ENCODE measurements at regions not wholly inside any gene's neighbourhood (a gene's known extent, or its start where the extent isn't known, plus 50 kb on each side); places are given as distances from the start of the nearest gene placed in this dataset.

GRCh38 chr12:28104316-28104715 is 85.9 kb upstream of the CCDC91 start:
- Histone ChIP-seq H3K36me3 (ENCODE audit: control insufficient read depth in 3 of 3, insufficient read depth in 3 of 3, low read length in 3 of 3) (no peaks in the 10 kb centered on the region), H3K4me1 (ENCODE audit: control insufficient read depth in 3 of 3, insufficient read depth in 3 of 3, low read length in 3 of 3) (no peaks in the 10 kb centered on the region), H3K9ac (ENCODE audit: low read depth in 1 of 3, low read length in 3 of 3) (no peak overlapping the region)

GRCh38 chr12:28104903-28105864 is 85.1 kb upstream of the CCDC91 start:
- no peak overlapping the region for H3K9ac ChIP-seq (ENCODE audit: low read depth in 1 of 3, low read length in 3 of 3)

More at GRCh38 chr12:28104316-28104715, 85.9 kb upstream of the CCDC91 start:
- H3K4me3 ChIP-seq (ENCODE audit: low read length in 3 of 3) = no peak overlapping the region
- no peaks in the 10 kb centered on the region for H3K27me3 ChIP-seq (ENCODE audit: control insufficient read depth in 3 of 3, insufficient read depth in 3 of 3, low read length in 3 of 3)
- H3K9me3 ChIP-seq (ENCODE audit: control insufficient read depth in 3 of 3, low read length in 3 of 3) = no peaks in the 10 kb centered on the region
- H3K27ac ChIP-seq (ENCODE audit: low read depth, low read length) = no peak overlapping the region

GRCh38 chr12:28107679-28108078 is 82.6 kb upstream of the CCDC91 start:
- H3K27ac ChIP-seq (ENCODE audit: low read depth, low read length) = no peak overlapping the region
- no peaks in the 10 kb centered on the region for H3K36me3 ChIP-seq (ENCODE audit: control insufficient read depth in 3 of 3, insufficient read depth in 3 of 3, low read length in 3 of 3)
- H3K4me1 ChIP-seq (ENCODE audit: control insufficient read depth in 3 of 3, insufficient read depth in 3 of 3, low read length in 3 of 3) = no peaks in the 10 kb centered on the region
- no peak overlapping the region for H3K4me3 ChIP-seq (ENCODE audit: low read length in 3 of 3)
- H3K27me3 ChIP-seq (ENCODE audit: control insufficient read depth in 3 of 3, insufficient read depth in 3 of 3, low read length in 3 of 3) = no peaks in the 10 kb centered on the region
- H3K9me3 ChIP-seq (ENCODE audit: control insufficient read depth in 3 of 3, low read length in 3 of 3) = no peaks in the 10 kb centered on the region
- no peak overlapping the region for H3K9ac ChIP-seq (ENCODE audit: low read depth in 1 of 3, low read length in 3 of 3)

More at GRCh38 chr12:28104903-28105864, 85.1 kb upstream of the CCDC91 start:
- H3K36me3 ChIP-seq (ENCODE audit: control insufficient read depth in 3 of 3, insufficient read depth in 3 of 3, low read length in 3 of 3) = no peaks in the 10 kb centered on the region
- H3K4me3 ChIP-seq (ENCODE audit: low read length in 3 of 3) = no peak overlapping the region
- H3K4me1 ChIP-seq (ENCODE audit: control insufficient read depth in 3 of 3, insufficient read depth in 3 of 3, low read length in 3 of 3) = no peaks in the 10 kb centered on the region
- H3K27me3 ChIP-seq (ENCODE audit: control insufficient read depth in 3 of 3, insufficient read depth in 3 of 3, low read length in 3 of 3) = no peaks in the 10 kb centered on the region
- no peaks in the 10 kb centered on the region for H3K9me3 ChIP-seq (ENCODE audit: control insufficient read depth in 3 of 3, low read length in 3 of 3)
- no peak overlapping the region for H3K27ac ChIP-seq (ENCODE audit: low read depth, low read length)

- no peaks in the 10 kb centered on the region for H3K27me3 ChIP-seq (ENCODE audit: control insufficient read depth in 3 of 3, insufficient read depth in 3 of 3, low read length in 3 of 3)
- H3K27ac ChIP-seq (ENCODE audit: low read depth, low read length) = no peak overlapping the region
- no peaks in the 10 kb centered on the region for H3K9me3 ChIP-seq (ENCODE audit: control insufficient read depth in 3 of 3, low read length in 3 of 3)
- no peak overlapping the region for H3K4me3 ChIP-seq (ENCODE audit: low read length in 3 of 3)
- H3K9ac ChIP-seq (ENCODE audit: low read depth in 1 of 3, low read length in 3 of 3) = no peak overlapping the region
- no peaks in the 10 kb centered on the region for H3K4me1 ChIP-seq (ENCODE audit: control insufficient read depth in 3 of 3, insufficient read depth in 3 of 3, low read length in 3 of 3)
- H3K36me3 ChIP-seq (ENCODE audit: control insufficient read depth in 3 of 3, insufficient read depth in 3 of 3, low read length in 3 of 3) = no peaks in the 10 kb centered on the region
Observed at GRCh38 chr12:28108599-28108998, 81.7 kb upstream of the CCDC91 start.

- Histone ChIP-seq H3K9ac (ENCODE audit: low read depth in 1 of 3, low read length in 3 of 3) (no peak overlapping the region), H3K36me3 (ENCODE audit: control insufficient read depth in 3 of 3, insufficient read depth in 3 of 3, low read length in 3 of 3) (no peaks in the 10 kb centered on the region), H3K4me1 (ENCODE audit: control insufficient read depth in 3 of 3, insufficient read depth in 3 of 3, low read length in 3 of 3) (no peaks in the 10 kb centered on the region), H3K27me3 (ENCODE audit: control insufficient read depth in 3 of 3, insufficient read depth in 3 of 3, low read length in 3 of 3) (no peaks in the 10 kb centered on the region), H3K4me3 (ENCODE audit: low read length in 3 of 3) (no peak overlapping the region), H3K27ac (ENCODE audit: low read depth, low read length) (no peak overlapping the region), H3K9me3 (ENCODE audit: control insufficient read depth in 3 of 3, low read length in 3 of 3) (no peaks in the 10 kb centered on the region)
Observed at GRCh38 chr12:28110329-28110728, 79.9 kb upstream of the CCDC91 start.

- Histone ChIP-seq H3K4me1 (ENCODE audit: control insufficient read depth in 3 of 3, insufficient read depth in 3 of 3, low read length in 3 of 3) (no peaks in the 10 kb centered on the region), H3K9me3 (ENCODE audit: control insufficient read depth in 3 of 3, low read length in 3 of 3) (no peaks in the 10 kb centered on the region), H3K27ac (ENCODE audit: low read depth, low read length) (no peak overlapping the region), H3K4me3 (ENCODE audit: low read length in 3 of 3) (no peak overlapping the region), H3K36me3 (ENCODE audit: control insufficient read depth in 3 of 3, insufficient read depth in 3 of 3, low read length in 3 of 3) (no peaks in the 10 kb centered on the region), H3K27me3 (ENCODE audit: control insufficient read depth in 3 of 3, insufficient read depth in 3 of 3, low read length in 3 of 3) (no peaks in the 10 kb centered on the region), H3K9ac (ENCODE audit: low read depth in 1 of 3, low read length in 3 of 3) (no peak overlapping the region)
Observed at GRCh38 chr12:28114488-28114887, 75.8 kb upstream of the CCDC91 start.

- Histone ChIP-seq H3K27ac (ENCODE audit: low read depth, low read length) (no peak overlapping the region), H3K36me3 (ENCODE audit: control insufficient read depth in 3 of 3, insufficient read depth in 3 of 3, low read length in 3 of 3) (no peaks in the 10 kb centered on the region), H3K27me3 (ENCODE audit: control insufficient read depth in 3 of 3, insufficient read depth in 3 of 3, low read length in 3 of 3) (no peaks in the 10 kb centered on the region), H3K9me3 (ENCODE audit: control insufficient read depth in 3 of 3, low read length in 3 of 3) (no peaks in the 10 kb centered on the region), H3K4me1 (ENCODE audit: control insufficient read depth in 3 of 3, insufficient read depth in 3 of 3, low read length in 3 of 3) (no peaks in the 10 kb centered on the region), H3K9ac (ENCODE audit: low read depth in 1 of 3, low read length in 3 of 3) (no peak overlapping the region), H3K4me3 (ENCODE audit: low read length in 3 of 3) (no peak overlapping the region)
Observed at GRCh38 chr12:28121433-28121832, 68.8 kb upstream of the CCDC91 start.

GRCh38 chr12:28121899-28122655 is 68.2 kb upstream of the CCDC91 start:
- Histone ChIP-seq H3K4me1 (ENCODE audit: control insufficient read depth in 3 of 3, insufficient read depth in 3 of 3, low read length in 3 of 3) (no peaks in the 10 kb centered on the region), H3K9ac (ENCODE audit: low read depth in 1 of 3, low read length in 3 of 3) (no peak overlapping the region), H3K9me3 (ENCODE audit: control insufficient read depth in 3 of 3, low read length in 3 of 3) (no peaks in the 10 kb centered on the region), H3K36me3 (ENCODE audit: control insufficient read depth in 3 of 3, insufficient read depth in 3 of 3, low read length in 3 of 3) (no peaks in the 10 kb centered on the region), H3K4me3 (ENCODE audit: low read length in 3 of 3) (no peak overlapping the region), H3K27me3 (ENCODE audit: control insufficient read depth in 3 of 3, insufficient read depth in 3 of 3, low read length in 3 of 3) (no peaks in the 10 kb centered on the region), H3K27ac (ENCODE audit: low read depth, low read length) (no peak overlapping the region)

GRCh38 chr12:28122756-28123155 is 67.5 kb upstream of the CCDC91 start:
- Histone ChIP-seq H3K4me3 (ENCODE audit: low read length in 3 of 3) (no peak overlapping the region), H3K9ac (ENCODE audit: low read depth in 1 of 3, low read length in 3 of 3) (no peak overlapping the region), H3K27ac (ENCODE audit: low read depth, low read length) (no peak overlapping the region), H3K27me3 (ENCODE audit: control insufficient read depth in 3 of 3, insufficient read depth in 3 of 3, low read length in 3 of 3) (no peaks in the 10 kb centered on the region), H3K36me3 (ENCODE audit: control insufficient read depth in 3 of 3, insufficient read depth in 3 of 3, low read length in 3 of 3) (no peaks in the 10 kb centered on the region), H3K9me3 (ENCODE audit: control insufficient read depth in 3 of 3, low read length in 3 of 3) (no peaks in the 10 kb centered on the region), H3K4me1 (ENCODE audit: control insufficient read depth in 3 of 3, insufficient read depth in 3 of 3, low read length in 3 of 3) (no peaks in the 10 kb centered on the region)

- H3K4me3 ChIP-seq (ENCODE audit: low read length in 3 of 3) = no peak overlapping the region
- H3K27ac ChIP-seq (ENCODE audit: low read depth, low read length) = no peak overlapping the region
- no peaks in the 10 kb centered on the region for H3K4me1 ChIP-seq (ENCODE audit: control insufficient read depth in 3 of 3, insufficient read depth in 3 of 3, low read length in 3 of 3)
- no peak overlapping the region for H3K9ac ChIP-seq (ENCODE audit: low read depth in 1 of 3, low read length in 3 of 3)
- no peaks in the 10 kb centered on the region for H3K9me3 ChIP-seq (ENCODE audit: control insufficient read depth in 3 of 3, low read length in 3 of 3)
- no peaks in the 10 kb centered on the region for H3K27me3 ChIP-seq (ENCODE audit: control insufficient read depth in 3 of 3, insufficient read depth in 3 of 3, low read length in 3 of 3)
- no peaks in the 10 kb centered on the region for H3K36me3 ChIP-seq (ENCODE audit: control insufficient read depth in 3 of 3, insufficient read depth in 3 of 3, low read length in 3 of 3)
Observed at GRCh38 chr12:28127455-28127854, 62.8 kb upstream of the CCDC91 start.
